GM21381 (cell line): ENCODE measurements at regions not wholly inside any gene's neighbourhood (a gene's known extent, or its start where the extent isn't known, plus 50 kb on each side); places are given as distances from the start of the nearest gene placed in this dataset.
"Not testable (repeated sequence)": the region's sequence is repeated elsewhere in the genome, so short reads cannot be mapped to it uniquely, and the experiment has no call there.

Experiments
- ATAC-seq: cut with Tn5 transposase; IDR thresholded peaks from one replicate; pipeline ENCODE4 v1.9.1; 2021; ENCODE audit warnings: mild to moderate bottlenecking, moderate library complexity; ENCODE audit not compliant: unreplicated experiment

- no peak for ATAC-seq
Observed at GRCh38 chr18:51447351-51448342, 250.2 kb upstream of the MEX3C start.

DNA sequence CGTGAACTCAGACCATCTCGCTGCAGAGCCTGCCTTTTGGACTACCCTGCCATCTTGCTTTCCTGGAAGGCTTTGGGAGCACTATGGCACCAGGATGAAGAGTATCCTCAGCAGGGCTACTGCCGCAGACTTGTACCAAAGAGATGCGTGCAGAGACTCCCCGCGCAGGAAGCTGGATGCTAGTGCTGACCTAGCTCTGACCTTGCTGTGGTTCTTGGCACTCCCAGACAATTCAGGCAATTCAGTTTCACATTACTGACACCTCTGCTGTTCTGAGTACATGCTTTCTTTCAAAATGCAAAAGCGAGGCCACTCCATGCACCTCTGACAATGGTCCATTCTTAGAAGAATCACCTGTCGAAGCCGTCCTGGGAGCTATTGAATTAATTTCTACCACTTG is 251.5 kb upstream of the MEX3C start:
- ATAC-seq = no peak

DNA sequence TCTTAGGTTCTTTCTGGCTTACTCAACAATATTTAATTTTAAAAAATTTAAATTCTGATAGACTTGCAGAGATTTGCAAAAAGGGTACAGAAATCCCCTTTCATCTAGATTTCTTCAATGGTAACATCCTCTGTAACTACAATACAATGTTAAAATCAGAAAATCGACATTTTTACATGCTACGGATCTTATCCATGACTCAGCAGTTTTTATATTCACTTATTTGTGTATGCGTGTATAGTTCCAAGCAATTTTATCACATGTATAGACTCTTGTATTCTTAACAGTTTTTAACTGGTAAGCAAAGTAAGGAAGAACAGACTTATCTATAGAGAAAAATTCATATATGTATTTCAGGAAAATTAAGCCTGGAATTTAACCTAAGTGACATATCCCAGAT is 256.1 kb upstream of the MEX3C start:
- ATAC-seq = no peak

DNA sequence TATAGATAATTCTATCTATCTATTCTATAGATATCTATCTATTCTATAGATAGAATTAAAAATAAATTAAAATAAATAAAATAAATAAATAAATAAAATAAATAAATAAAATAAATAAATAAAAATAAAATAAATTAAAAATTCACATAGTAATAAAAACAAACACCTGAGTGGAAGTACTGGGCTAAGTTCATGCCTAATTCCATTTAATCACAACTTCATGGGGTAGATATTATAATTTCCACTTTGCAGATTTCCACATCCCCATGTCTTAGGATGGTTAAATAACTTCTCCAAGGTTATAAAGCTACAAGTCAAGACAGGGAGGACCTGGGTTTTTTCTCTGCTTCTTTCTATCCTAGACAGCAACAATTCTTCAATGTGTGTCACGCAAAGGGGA is 261.4 kb upstream of the MEX3C start:
- ATAC-seq = no peak

GRCh38 chr18:51461956-51462355 is 264.5 kb upstream of the MEX3C start:
- no peak for ATAC-seq

- no peak for ATAC-seq
Observed at GRCh38 chr18:51463483-51464136, 266.1 kb upstream of the MEX3C start.

- no peak for ATAC-seq
Observed at GRCh38 chr18:51478908-51479307, 281.4 kb upstream of the MEX3C start.

- no peak for ATAC-seq
Observed at GRCh38 chr18:51479736-51480135, 282.3 kb upstream of the MEX3C start.

DNA sequence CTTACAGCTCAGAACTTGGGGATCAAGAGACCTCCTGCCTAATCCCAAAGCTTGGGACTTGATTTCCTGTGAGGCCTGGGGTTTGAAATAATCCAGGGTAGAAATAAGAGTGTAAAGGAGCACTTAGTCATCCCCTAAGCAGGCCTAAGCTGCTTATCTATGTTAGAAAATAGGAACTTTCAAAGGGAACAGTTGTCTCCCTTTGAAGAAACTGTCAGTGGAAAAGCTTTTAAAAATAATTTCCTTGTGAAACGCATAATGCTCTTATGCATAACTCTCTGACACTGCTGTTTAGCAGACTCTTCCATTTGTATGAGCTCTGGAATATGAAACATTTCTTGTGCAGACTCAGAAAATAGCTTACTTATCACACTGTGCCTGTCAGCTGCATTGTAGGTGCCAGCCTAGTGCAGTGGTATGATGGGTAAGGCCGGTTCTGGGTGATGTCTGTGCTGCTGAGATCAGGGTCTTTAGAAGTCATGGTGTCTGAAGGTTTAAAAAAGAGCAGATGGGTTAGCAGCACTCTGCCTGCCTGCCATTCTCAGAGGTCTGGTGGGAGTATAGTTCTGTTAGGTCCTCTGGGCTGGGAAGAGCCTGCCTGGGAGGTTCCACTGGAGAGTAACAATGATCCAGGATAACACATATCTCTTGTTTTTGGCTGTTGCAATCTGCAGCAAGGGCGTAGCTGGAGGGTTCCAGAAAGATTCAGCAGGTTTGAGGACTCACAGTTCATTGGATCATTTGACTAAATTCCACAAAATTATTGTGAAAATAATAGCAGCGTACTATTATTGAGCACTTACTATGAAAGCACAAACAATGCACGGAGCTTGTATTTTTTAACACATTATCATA is 283.2 kb upstream of the MEX3C start:
- no peak for ATAC-seq

DNA sequence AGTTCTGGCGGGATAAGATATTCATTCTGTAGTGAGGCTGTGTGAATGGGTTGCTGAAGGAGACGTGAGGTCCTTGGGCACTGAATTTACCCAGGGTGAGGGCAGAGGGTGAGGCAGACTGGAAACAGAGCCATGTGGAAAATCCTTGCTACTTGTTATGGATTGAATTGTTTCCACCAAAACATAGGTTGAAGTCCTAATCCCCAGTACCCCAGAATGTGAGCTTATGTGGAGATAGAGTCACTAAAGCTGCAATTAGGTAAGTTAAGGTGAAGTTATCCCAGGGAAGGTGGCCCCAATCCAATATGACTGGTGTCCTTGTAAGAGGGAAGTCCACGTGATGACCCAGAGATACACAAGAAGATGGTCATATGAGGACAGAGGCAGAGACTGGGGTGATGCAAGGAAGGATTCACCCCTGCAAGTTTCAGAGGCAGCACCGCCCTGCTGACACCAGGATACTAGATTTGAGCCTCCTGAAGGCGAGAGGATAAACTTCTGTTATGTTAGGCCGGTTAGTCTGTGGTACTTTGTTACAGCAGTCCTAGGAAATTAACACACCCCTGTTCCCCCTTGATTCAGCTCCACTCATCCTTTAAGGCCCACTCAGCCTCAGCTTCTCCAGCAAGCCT is 289.4 kb upstream of the MEX3C start:
- ATAC-seq = no peak

DNA sequence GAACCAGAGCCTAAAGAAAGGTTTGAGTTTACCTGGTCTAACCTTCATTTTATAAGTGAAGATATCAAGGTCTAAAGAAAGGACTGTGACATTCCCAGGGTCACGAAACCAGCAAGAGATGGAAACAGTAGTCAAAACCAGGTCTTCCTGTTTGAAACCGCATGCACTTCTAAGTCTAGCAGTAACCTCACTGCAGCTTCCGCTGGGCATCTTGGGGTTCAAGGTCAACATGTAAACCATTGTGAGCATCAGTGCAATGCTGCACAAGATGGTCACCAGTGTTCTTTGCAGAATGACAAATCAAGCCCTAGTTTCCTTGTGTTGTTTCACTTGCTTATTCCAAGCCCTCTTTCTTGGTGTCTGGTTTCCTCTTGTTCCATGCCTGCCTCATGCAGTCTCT is 292.9 kb upstream of the MEX3C start:
- no peak for ATAC-seq

DNA sequence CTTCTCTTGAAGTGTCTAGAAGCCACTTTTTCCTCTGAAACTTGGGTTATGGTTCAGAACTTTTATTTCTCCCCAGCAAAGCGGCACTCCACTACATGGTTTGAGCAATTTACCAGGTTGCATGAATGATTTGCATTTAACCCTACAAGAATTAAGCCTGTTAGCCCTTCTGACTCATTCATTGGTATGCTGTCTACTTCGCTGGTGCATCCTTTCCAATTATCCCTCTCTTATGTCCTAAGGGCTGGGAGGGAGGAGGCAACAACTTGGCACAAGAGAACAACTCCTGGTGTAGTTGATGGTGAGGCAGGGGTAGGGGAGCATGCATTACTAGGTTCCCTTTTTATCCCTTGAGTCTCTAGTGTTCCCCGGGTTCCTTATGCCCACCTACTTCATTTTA is 293.4 kb upstream of the MEX3C start:
- ATAC-seq = no peak

- ATAC-seq = no peak
Observed at GRCh38 chr18:51491678-51492372, 294.3 kb upstream of the MEX3C start.

DNA sequence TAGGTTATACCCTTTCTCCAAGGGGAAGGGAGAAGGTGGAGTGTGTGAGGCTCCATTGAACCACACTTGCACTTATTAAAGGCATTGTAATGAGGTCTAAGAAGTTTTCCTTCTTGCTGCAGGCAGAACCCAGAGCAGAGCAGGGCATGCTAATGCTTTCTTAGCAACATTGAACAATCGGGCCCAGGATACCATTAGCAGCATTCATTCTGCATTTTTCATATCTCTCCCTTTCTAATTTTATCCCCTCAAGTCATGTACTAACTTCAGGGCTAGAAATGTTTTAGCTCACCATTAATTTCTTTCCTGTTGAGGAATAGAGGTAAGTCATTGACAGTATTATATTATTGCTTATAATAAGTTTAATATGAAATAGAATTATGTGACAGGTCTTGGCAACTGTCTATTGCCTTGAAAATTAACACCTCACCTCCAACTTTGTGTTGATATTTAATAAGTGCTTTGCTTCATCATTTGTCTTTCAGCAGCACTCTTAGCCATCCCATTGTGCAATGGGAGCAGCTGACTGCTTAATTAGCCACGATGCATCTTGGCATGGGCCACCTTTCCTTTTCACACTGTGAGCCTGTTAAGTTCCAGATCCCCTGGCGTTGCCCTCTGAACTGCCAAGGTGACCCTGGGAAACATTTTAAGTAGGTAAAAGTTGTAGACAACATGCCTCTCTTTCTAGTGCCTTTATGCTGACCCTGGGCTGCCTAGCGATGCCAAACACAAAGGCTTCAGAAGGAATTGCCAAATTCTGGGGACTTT is 300.8 kb upstream of the MEX3C start:
- no peak for ATAC-seq

DNA sequence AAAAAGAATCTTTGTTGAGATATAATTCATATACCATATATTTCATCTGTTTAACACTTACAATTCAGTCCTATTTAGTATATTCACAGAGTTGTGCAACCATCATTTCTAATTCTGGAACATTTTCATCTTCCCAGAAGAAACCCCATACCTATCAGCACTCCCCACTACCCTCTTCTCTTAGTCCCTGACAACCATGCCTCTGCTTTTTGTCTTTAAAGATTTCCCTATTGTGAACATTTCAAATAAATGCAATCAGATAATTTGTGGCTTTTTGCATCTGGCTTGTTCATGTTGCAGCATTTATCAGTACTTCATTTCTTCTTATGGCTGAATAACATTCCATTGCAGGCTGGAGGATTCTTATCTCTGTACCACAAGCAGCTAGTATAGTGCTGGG is 305.9 kb upstream of the MEX3C start:
- ATAC-seq = no peak

- ATAC-seq = no peak
Observed at GRCh38 chr18:51506811-51507210, 309.3 kb upstream of the MEX3C start.

DNA sequence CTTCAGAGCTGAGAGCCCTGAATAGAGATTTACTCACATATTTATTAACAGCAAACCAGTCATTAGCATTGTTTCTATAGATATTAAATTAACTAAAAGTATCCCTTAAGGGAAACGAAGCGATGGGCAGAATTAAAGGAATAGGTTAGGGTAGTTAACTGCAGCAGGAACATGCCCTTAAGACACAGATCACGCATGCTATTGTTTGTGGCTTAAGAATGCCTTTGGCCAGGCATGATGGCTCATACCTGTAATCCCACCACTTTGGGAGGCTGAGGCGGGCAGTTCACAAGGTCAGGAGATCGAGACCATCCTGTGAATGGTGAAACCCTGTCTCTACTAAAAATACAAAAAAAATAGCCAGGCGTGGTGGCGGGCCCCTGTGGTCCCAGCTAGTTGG is 310.9 kb upstream of the MEX3C start:
- not testable (repeated sequence) for ATAC-seq

DNA sequence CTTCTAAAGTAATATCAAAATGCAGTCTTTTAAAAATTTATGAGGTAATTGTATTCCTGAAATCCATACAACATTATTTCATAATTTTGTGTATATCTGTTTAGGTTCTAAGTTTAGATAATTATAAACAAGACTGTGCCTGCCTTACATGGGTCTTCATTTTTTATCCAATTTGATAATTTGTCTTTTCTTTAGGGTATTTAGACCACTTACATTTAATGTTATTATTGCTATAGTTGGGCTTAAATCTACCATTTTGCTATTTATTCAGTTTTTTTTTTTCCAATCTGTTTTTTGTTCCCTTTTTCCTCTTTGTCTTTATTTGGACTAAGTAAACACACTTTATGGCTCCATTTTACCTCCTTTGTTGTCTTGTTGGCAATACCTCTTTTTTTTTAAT is 312.5 kb upstream of the MEX3C start:
- ATAC-seq = no peak

DNA sequence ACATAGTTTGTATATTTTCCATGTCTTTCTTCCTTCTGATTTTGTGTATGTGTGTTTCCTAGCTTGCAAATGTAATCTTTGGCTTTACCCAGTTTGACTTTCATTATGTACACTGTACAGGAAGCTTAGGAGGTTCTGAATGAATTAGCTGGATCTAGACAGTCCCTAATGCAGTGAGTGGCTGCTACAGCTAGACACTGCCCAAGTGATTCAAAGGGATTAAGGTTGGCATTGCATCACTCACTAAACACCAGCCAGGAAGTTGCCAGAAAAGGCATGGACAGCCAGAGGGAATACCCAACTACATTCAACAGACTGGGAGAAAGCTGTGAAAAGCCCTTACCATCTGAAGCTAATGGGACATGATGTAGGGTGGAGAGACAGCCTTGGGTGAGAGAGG is 316.0 kb upstream of the MEX3C start:
- no peak for ATAC-seq

DNA sequence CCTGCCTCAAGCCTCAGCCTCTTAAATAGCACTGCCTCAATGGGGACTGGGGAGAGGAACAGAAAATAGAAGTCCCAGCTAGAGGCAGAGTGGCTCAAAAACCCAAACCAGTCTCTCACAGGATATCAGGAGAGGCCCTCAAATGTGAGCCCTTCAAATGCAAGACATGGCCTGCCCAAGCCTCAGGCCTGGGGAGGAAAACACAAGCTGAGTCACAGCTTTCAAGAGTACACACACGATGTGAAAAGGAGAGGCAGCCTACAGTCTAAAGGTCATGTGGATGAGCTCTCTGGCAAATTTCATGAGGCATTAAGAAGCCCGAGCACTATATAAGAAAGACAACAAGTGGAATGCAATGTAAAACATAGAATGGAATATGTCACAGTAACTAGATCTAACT is 316.6 kb upstream of the MEX3C start:
- no peak for ATAC-seq
